ENCODE measurements at regions not wholly inside any gene's neighbourhood (a gene's known extent, or its start where the extent isn't known, plus 50 kb on each side); places are given as distances from the start of the nearest gene placed in this dataset.

GRCh38 chr2:114082731-114083433, 193.0 kb downstream of the ACTR3 start (continued):
- TF ChIP-seq ZBTB8A (tag by site-specific recombination; IDR thresholded peaks at IDR 0.05) (no peak), MZF1 (tag by site-specific recombination; IDR thresholded peaks at IDR 0.05; ENCODE audit: borderline replicate concordance) (no peak)

- TF ChIP-seq WT1 (tag by site-specific recombination; IDR thresholded peaks at IDR 0.05): no peak
- TF ChIP-seq HOXD13 (CRISPR knock-in tag; IDR thresholded peaks at IDR 0.05; ENCODE audit: borderline replicate concordance): no peak
- no peak for TF ChIP-seq ZNF354C (tag by site-specific recombination; IDR thresholded peaks at IDR 0.05; ENCODE audit: borderline replicate concordance, low read depth)
- no peak for TF ChIP-seq ZNF660 (tag by site-specific recombination; IDR thresholded peaks at IDR 0.05)
- TF ChIP-seq BCL11A (tag by site-specific recombination; IDR thresholded peaks at IDR 0.05; ENCODE audit: low read depth): no peak
- no peak for TF ChIP-seq ZNF610 (tag by site-specific recombination; IDR thresholded peaks at IDR 0.05; ENCODE audit: borderline replicate concordance)
- TF ChIP-seq ZSCAN30 (tag by site-specific recombination; IDR thresholded peaks at IDR 0.05): no peak
- no peak for TF ChIP-seq ZSCAN4 (tag by site-specific recombination; IDR thresholded peaks at IDR 0.05)
- no peak for TF ChIP-seq ZNF398 (tag by site-specific recombination; IDR thresholded peaks at IDR 0.05)
- no peak for TF ChIP-seq ZNF776 (tag by site-specific recombination; IDR thresholded peaks at IDR 0.05; ENCODE audit: borderline replicate concordance)
- TF ChIP-seq ZNF18 (tag by site-specific recombination; IDR thresholded peaks at IDR 0.05): no peak
- no peak for TF ChIP-seq ZNF747 (tag by site-specific recombination; IDR thresholded peaks at IDR 0.05)
- TF ChIP-seq BCL6B (tag by site-specific recombination; IDR thresholded peaks at IDR 0.05): no peak
- no peak for TF ChIP-seq ZNF707 (tag by site-specific recombination; IDR thresholded peaks at IDR 0.05)
- TF ChIP-seq, protein P1, sequence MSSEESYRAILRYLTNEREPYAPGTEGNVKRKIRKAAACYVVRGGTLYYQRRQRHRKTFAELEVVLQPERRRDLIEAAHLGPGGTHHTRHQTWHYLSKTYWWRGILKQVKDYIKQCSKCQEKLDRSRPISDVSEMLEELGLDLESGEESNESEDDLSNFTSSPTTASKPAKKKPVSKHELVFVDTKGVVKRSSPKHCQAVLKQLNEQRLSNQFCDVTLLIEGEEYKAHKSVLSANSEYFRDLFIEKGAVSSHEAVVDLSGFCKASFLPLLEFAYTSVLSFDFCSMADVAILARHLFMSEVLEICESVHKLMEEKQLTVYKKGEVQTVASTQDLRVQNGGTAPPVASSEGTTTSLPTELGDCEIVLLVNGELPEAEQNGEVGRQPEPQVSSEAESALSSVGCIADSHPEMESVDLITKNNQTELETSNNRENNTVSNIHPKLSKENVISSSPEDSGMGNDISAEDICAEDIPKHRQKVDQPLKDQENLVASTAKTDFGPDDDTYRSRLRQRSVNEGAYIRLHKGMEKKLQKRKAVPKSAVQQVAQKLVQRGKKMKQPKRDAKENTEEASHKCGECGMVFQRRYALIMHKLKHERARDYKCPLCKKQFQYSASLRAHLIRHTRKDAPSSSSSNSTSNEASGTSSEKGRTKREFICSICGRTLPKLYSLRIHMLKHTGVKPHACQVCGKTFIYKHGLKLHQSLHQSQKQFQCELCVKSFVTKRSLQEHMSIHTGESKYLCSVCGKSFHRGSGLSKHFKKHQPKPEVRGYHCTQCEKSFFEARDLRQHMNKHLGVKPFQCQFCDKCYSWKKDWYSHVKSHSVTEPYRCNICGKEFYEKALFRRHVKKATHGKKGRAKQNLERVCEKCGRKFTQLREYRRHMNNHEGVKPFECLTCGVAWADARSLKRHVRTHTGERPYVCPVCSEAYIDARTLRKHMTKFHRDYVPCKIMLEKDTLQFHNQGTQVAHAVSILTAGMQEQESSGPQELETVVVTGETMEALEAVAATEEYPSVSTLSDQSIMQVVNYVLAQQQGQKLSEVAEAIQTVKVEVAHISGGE (tag by site-specific recombination; conservative IDR thresholded peaks at IDR 0.05; ENCODE audit: low read depth): no peak
- TF ChIP-seq ZNF2 (tag by site-specific recombination; IDR thresholded peaks at IDR 0.05): no peak
- TF ChIP-seq ZXDB (tag by site-specific recombination; IDR thresholded peaks at IDR 0.05): no peak
- no peak for TF ChIP-seq ZNF544 (tag by site-specific recombination; IDR thresholded peaks at IDR 0.05)
- Histone ChIP-seq H3K36me3 (ENCODE audit: control insufficient read depth in 2 of 2, insufficient read depth in 1 of 2, low read length in 2 of 2) (no peaks in the 10 kb centered on the region), H3K27ac (ENCODE audit: extremely low read depth, low read depth, low read length) (no peak overlapping the region), H3K4me3 (ENCODE audit: low read depth, low read length) (no peak overlapping the region), H3K4me1 (ENCODE audit: control insufficient read depth, insufficient read depth, low read length) (no peaks in the 10 kb centered on the region), H3K9me3 (ENCODE audit: control insufficient read depth, insufficient read depth, low read depth, low read length) (no peaks in the 10 kb centered on the region)
- ChIA-PET POLR2A (no interaction called here), CTCF (interaction anchor here (0.6 kb wide), 1 partner anchor 381 kb away, joined by 3 read pairs; no protein-coding TSS in a partner anchor)
Measured at GRCh38 chr2:114083717-114084387, 194.0 kb downstream of the ACTR3 start.

Measured in HEK293 (cell line).